HG03095 (cell line): ENCODE measurements at regions not wholly inside any gene's neighbourhood (a gene's known extent, or its start where the extent isn't known, plus 50 kb on each side); places are given as distances from the start of the nearest gene placed in this dataset.

Source experiments
- ATAC-seq: cut with Tn5 transposase; IDR thresholded peaks from one replicate; pipeline ENCODE4 v1.9.1; 2021; ENCODE audit warnings: moderate library complexity; ENCODE audit not compliant: unreplicated experiment

DNA sequence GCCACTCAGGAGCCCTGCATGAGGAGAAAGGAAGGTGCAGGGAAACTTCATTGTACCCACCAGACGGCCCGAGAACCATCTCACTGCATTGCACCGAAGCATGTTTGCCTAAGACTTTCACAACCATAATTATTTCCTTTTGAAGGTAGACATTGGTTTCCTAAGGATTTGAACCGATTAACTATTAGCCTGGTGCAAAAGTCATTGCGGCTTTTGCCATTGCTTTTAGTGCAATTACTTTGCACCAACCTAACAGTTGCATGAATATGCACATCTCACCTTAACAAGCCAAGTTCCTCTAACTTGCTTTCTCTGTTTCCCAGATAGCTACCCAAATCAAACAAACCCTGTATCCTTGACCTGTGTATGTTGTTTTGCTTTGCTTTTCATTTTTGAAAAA lies 516.3 kb upstream of the ID2 start:
- ATAC-seq = no peak

DNA sequence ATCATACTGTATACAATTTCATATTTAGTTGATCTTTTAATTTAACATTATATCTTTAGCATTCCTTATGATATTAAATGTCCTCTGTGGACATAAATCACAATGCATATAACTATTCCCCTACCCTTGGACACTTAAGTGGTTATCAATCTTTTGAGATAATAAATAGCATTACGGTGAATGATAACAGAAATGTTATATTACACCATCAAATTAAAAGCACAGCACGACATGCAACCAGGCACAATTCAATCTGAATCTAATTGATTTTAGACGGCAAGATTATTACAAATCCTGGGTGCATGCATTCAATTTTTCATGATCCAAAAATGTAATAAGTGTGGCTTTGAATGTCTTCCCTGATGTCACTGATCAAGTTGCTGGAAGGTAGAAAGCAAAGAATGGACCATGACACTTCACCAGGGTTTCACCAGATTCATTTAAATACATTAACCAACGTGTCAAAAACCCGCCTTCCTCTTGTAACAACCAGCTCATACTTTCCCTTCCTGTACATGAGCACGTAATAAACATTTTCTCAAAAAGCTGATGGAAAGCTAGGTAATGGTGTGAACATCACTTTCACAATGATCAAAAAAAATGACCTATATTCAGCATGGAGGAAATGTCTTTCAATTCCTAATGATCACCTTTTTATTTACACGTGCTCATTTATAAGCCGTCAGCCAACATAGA lies 513.7 kb upstream of the ID2 start:
- ATAC-seq = no peak

DNA sequence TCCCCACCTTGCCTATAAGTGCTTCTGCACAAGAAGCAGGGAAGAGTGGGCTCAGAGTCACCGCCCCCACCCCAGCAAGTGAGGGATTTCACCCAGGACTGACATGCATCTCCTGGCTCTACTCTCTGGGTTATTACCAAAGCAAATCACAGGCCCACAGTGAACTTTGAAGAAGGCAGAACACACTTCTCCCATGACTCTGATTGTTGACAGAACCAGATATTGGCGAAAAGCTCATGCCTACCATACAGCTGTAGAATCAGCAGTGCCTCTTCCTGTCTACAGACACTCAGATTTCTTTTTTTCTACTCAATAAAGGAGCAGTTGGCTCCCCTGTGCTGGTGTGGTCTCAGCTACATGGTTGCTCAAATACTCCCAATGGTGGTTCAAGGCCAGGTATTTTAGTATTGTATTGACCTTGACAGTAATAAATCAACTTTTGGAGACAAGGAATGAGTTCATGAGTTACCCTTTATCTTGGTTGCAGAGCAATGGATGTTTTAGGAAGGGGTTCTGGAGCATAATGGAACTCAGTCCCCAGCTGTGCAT lies 512.9 kb upstream of the ID2 start:
- ATAC-seq = no peak

DNA sequence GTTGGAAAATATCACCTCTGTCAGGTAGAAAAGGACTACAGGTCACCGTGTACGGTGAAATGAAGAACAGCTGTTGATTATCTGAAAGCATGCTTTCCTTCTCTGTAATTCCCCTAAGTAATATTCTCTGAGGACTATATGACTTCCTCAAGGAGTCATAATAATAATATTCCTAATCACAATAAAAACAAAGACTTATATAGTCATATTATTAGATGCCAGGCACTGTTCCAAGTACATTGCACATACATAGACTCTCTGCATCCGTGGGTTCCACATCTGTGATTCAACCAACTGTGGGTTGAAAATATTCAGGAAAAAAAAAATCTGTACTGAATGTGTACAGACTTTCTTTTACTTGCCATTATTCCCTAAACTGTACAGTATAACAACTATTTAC lies 512.4 kb upstream of the ID2 start:
- ATAC-seq = no peak

DNA sequence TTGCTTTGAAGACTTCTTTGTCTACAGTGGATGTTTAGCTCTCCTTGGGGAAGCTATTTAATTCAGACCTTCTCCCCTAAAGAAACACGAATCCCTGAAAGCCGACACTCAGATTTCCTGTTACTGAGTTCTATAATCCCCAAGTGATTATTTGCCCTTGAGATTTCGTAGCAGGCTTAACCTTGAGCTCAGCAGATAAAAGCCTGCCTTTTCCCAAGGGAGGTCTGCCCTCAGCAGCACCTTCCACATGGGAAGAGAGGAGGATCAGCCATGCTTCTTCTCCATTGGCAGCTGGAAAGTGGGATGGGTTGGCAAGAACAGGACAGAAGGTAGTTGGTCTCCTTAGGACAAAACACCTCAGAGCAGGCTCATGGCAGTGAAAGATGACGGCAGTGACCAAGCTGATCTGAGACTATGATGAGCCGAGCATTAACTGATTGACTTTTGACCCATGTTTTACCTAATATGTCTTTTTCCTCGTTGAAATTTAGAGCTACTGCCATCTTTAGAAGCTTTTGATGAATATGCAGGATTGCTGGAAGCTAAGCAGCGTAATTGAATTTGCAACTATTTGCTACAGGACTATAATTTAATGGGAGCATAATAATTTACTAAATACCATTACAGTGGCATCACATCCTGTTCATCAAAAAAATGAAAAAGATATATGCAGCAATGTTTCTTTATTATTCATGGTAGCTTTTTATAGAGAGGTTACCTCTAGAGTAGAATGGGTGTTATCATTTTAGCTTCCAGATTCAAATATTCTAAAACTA lies 511.1 kb upstream of the ID2 start:
- no peak for ATAC-seq

DNA sequence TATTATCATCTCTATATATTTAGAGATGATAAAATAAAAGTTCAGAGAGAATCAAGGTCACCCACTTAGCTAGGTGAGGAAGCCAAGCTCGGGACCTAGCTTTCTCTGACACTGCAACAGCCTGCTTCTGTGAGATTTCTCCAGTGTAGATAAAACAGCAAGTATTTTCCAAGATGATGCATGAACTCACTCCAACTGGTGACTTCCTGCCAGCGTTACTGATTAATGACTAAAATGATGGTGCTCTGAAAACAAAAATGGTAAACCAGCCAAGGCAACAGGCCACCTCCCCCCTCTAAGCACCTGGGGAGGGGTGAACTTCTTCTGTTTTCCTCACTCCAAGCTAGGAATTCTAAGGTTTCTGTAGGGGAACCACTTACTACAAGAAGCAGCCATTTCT lies 510.2 kb upstream of the ID2 start:
- ATAC-seq = no peak

DNA sequence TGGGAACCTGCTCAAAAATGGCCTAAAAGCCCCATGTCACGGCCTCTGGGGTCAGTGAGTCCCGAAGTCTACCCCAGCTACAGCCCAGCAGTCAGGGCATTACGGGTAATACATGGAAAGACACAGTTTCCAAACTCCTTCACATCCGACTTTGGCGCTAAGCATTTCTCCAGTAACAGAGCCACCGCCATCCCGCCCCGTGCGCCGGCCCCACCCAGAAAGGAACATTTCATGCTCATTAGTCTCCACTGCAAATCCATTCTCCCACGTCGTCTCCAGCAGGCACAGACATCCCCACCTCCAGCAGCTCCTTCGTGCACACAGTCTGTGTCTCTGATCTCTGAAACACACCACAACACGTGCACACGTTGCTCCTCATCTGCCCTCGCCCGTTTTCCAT lies 509.2 kb upstream of the ID2 start:
- ATAC-seq = no peak

DNA sequence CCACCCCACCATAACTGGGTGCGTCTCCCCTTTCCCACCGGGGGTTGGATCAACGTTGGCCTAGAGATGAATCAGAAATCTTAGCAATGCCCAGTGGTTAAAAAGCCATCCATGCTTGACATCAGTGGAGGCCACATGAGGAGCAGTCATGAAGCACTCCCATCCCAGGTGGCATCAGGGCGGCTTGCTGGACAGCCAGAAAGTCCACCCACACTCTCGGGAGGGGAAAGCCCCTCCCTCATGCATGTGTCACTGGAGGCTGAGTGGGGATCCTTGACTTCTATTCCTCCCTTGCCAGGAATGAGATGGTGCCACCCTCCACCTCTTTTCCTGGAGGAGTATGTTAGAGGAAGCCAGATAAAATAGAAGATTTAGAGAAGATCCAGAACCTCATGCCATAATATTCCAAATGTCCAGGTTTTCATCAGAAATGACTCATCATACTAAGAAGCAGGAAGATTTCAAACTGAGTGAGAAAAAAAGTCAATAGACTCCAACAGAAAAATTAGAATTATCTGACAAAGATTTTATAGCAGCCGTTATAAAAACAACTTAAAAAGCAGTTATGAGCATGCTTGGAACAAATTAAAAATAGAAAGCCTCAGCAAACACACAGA lies 507.1 kb upstream of the ID2 start:
- no peak for ATAC-seq

DNA sequence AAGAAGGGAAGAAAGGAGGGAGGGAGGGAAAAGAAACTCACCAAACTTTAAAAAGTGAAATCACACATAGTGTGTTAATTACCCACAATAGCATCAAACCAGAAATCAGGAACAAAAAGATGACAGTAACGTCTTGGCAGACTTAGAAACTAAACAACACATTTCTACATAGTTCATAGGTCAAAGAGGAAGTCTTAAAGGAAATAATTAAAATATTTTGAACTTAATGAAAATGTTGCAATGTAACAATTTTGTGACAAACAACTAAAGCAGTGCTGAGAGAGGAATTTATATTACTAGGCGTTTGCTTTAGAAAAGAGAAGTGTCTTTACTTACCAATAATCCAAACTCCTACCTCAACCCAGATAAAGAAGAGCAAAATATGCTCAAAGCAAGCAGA lies 505.0 kb upstream of the ID2 start:
- no peak for ATAC-seq

DNA sequence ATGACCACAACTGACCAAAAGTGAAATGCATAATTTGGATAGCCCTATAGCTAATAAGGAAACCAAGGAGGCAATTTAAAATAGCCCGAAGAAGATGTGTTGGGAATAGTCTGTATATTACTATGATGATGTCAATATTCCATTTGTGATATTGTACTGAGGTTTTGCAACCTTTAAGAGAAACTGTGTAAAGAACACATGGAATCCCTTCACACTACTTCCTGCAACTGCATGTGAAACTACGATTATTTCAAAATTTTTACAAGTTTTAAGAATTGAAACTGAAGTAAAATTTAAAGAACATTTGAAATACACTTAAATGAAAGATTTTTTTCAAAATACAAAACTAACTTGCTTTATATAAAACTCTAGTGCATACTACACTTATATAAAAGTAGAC lies 504.3 kb upstream of the ID2 start:
- ATAC-seq = no peak

DNA sequence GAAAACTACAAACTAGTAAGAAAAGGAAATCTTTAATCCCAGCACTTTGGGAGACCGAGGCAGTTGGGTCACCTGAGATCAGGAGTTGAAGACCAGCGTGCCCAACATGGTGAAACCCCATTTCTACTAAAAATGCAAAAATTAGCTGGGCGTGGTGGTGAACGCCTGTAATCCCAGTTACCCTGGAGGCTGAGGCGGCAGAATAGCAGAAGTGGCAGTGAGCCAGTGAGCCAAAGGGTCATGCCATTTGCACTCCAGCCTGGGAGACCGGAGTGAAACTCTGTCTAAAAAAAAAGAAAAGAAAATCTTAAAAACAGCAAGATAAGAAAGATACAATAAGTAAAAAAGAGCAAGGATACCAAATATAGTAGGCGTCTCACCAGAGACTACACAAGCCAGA lies 502.9 kb upstream of the ID2 start:
- no peak for ATAC-seq

DNA sequence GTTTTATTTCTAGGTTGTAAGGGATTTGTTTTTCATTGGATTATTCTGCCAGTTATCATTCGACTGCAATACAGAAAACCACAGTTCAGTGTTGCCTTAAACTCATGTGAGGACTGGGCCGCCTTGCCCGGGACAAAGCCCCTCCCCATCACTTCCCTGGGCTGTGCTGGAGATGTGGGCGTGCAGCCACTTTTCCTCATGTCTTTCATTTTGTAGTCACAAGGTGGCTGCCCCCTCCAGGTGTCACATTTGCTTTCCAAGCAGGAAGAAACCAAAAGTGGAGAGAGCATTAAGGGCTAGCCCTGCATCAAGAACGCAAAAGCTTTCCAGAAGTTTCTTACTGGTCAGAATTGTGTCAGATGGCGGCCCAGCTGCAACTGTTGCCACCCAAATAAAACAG lies 492.5 kb upstream of the ID2 start:
- no peak for ATAC-seq

DNA sequence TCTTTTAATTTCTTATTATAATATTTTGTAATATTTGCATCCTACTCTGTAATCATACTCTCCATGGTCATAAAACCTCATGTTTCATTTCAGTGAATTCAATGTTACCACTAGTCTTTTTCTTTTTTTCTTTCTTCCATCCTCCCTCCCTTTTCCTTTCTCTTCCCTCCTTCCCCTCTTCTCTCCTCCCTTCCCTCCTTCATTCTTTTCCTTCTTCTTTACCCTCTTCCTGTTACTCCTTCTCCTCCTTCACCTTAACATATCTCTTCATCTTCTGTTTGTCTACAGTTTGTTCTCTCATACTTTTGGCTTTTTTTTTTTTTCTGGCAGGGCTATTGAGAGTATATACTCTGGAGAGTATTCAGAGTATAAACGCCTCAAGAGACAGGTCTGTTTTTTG lies 491.6 kb upstream of the ID2 start:
- no peak for ATAC-seq

DNA sequence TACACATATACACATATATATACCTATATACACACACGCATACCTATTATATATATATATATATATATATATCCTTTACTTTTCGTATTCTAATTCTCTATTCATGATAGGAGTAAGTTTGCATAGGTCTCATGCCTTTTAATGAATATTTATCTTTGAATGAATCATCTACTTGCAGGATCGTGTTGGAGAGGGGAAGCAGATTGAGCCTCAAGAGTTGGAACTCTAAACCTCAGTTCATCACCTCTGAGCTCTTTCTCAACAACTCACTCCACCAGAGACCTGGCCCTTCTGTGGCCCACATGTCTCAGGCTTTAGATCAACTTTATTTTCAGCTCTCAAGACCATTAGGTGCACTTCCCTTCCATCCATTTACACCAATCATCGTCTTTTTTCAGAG lies 490.4 kb upstream of the ID2 start:
- ATAC-seq = no peak

DNA sequence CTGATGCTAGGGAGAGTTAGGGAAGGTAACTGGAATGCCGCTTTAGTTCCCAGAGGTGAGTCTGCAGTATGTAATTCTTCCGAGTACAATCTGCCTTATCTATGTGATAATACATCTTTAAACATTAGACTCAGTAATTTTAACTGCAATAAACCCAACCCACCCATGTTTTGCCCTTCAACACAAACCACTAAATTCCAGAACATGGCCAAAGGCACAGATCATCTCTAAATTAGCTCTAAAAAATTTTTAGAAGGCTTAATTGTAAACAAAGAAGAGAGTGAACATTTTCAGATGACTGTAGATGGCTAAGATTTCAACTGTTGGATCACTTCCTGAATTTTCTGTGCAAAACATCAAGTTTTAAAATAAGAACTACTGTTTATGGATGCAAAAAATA lies 488.7 kb upstream of the ID2 start:
- no peak for ATAC-seq

DNA sequence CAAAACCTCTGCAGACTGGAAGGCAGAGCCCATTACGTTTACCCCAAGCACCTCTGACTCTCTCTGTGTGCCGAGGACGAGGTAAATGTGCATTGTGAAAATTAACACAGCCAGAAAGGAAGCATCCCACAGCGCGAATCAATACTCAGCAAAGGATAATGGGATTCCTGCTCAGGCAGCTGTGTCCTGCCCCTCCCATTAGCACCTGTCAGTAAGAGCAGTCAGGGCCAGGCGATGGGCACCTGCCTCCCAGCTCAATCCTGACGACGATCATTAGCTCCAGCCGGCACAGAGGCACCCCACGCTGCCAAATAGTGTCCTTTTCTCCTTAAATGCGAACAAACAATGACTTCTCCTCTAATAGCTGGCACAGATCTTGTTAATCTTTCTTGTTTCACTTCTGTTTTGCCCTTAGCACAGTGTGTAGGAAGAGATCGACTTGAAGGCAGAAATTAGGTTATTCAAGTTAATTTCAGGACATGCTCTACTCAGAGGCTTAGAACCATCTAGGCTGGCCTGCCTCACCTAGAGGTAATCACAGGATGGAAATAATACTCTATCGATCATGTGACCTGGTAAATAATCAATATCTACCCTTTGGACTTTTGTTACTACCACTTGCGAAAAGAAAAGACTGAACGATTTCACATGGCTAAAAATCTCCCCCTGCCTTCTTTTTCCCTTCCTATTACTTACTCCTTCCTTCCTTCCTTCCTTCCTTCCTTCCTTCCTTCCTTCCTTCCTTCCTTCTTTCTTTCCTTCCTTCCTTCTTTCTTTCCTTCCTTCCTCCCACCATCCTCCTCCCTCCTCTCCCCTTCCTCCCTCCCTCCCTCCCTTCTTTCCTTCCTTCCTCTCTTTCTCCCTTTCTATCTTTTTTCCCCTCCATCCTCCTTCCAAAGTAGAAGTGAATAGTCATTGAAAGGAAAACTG lies 487.9 kb upstream of the ID2 start:
- no peak for ATAC-seq

DNA sequence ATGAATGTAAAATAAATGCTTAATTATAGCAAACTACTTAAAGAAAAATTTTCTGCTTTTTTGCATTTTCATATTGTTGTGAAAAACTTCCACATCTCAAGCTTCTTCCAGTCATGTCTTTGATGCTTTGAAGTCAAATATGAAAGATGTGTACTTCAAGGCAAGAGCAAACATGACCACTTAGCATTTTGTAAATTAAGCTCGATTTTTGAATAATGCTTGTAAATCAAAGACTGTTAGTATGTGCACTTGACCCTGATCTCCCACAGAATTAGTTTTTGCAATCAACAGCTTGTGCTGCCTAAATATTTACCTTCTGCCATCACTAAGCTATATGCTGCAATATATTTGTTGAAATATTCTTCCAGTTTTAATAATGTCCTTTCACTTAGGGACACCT lies 486.1 kb upstream of the ID2 start:
- no peak for ATAC-seq

DNA sequence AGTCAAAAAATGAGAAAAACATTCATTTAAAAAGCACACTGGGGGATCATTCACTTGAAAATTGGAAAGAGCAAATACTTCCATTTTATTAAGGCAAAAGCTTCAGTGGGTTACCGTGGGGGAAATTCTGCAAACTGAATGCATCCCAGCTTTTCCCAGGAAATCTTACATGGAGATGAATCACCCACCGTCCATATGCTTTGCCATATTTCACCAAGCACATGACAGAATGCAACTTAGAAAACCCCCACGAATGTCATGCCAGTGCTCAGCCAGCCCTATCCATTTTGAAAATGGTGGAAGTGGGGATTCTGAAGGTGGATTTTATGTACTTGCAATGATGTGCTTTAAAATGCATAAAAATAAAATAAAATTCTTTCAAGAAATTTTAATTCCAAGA lies 485.5 kb upstream of the ID2 start:
- ATAC-seq = no peak

DNA sequence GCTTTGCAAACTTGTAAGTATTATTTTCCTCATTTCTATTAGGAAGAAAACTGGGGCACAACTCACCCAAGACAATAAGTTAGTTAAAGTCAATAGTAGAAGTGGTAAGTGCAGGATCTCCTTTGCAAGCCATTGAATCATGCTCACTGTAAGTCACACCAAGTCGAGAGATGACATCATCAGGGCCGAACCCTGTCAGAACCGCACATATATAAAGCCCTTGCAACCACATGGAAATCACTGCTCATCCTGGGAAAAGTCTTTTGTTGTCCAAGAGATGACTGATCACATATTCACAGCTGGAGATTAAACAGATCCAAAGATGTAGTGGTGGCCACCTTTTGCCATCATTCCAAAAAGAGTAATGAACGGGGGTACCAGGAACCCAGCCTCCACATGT lies 484.8 kb upstream of the ID2 start:
- ATAC-seq = no peak

DNA sequence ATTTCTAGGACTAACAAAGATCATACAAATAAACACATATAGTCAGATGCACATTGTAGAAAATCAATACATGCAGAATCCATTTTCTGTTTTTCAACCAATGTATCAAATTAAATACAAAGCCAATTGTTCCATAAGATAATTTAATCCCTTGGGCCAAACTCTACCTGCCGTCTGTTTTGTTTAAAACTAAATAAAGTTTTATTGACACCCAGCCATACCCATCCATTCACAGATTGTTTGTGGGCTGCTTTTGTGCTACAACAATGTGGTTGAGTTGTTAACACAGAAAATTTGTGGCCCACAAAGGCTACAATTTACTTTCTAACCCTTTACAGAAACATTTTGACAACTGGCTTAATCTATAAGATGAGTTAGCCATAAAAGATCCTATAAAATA lies 484.0 kb upstream of the ID2 start:
- no peak for ATAC-seq

DNA sequence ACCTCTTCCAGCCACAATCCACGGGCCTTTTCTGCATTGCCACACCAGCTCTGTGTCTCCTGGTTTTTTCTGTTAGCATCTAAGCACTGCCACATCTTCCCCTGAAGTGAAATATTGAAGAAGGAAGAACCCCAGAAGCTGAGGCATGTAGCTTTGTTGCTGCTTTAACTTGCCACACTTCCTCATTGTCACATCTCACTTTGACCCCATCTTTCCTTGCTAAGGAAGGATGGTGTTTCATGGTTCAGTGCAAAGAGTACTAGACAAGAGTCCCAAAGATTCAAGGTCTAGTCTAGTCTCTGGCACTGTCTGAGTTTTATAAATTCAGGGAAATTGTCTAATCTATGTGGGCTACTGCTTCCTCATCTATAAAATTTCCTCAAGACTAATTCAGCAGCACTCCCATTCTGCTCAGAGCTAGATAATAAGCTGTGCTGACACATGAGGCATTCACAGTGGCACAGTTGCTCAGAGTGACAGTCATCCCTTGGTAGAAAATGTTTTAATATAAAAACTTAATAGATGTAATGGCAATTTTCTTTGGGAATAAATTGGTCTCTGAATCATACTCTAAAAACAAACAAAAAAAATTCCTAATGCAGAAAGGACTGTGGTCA lies 483.0 kb upstream of the ID2 start:
- ATAC-seq = no peak
